22Rv1 (cell line): ENCODE measurements at regions not wholly inside any gene's neighbourhood (a gene's known extent, or its start where the extent isn't known, plus 50 kb on each side); places are given as distances from the start of the nearest gene placed in this dataset.

Source experiments
- H3K27ac ChIP-seq: fragments of 450-650 bp; 2 replicates; pipeline ENCODE4 v1.5.1; 2017
- CTCF ChIP-seq: fragments of 450-650 bp; IDR thresholded peaks from 2 replicates; pipeline ENCODE4 v1.5.1; 2017; ENCODE audit warnings: mild to moderate bottlenecking
- ZFX ChIP-seq: fragments of 450-650 bp; IDR thresholded peaks from 2 replicates; pipeline ENCODE4 v1.6.1; 2017; ENCODE audit warnings: antibody characterized with exemption, borderline replicate concordance

DNA sequence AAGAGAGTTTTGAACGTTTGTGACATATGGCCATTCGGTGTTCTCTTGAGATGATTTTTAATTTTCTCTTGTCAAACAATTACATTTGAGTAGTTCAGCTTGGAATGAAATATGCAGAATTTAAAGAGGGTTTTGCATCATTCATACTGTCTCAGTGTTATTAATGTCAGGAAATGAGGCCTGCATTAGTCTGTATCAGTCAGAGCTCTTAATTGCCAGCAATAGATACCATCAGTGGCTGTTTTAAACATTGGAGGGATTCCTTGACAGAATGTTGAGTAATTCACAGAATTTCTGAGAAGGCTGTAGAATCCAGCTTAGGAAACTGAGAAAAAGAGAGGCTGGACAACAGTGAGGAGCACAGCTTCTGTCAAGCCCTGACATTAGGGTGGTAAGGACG, 722.0 kb downstream of the NR2F2 start:
- no peak overlapping the region for H3K27ac ChIP-seq
- TF ChIP-seq ZFX (no peak), CTCF (no peak)

GRCh38 chr15:97053635-97054034, 723.1 kb downstream of the NR2F2 start:
- TF ChIP-seq CTCF (no peak), ZFX (no peak)
- no peak overlapping the region for H3K27ac ChIP-seq

DNA sequence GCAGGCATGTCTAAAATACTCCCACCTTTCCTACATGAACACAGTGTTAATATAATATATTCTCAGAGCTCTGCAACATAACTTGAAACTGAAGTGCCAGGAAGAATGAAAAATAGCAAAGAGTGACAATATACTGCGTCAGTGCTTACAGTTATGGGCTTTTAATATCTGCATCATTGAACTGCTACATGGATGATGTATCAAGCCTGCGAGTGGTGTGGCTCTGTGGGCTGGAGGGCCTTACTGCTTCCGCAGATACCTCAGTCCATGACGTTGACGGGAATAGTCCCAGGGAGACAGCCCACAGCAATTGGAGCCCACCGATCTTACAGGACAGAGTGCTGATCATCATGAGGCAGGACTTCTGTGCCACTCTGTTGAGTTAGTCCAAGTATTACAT, 727.0 kb downstream of the NR2F2 start:
- TF ChIP-seq CTCF = no peak
- no peak for TF ChIP-seq ZFX
- H3K27ac ChIP-seq = no peak overlapping the region

DNA sequence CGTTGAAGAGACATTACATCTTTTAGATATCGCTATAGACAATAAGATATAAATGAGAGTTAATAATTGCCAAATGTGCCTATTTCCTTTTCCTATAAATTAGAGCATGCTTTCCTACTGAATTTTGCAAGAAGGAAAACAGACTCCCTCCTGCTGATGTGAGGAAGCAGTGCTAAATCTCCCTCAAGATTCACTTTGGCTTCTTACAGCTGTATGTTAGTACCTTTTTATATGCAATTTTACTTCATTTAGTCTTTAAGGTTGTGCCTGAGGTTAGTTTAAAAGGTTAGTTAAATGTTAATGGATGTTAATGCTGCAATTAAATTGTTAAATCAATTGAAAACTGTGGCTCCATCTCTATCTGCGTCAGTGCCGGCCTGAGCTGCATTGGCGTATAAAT, 728.8 kb downstream of the NR2F2 start:
- TF ChIP-seq CTCF = no peak
- no peak for TF ChIP-seq ZFX
- no peak overlapping the region for H3K27ac ChIP-seq

- no peak overlapping the region for H3K27ac ChIP-seq
- no peak for TF ChIP-seq CTCF
- TF ChIP-seq ZFX = no peak
Observed at GRCh38 chr15:97061392-97061791, 730.9 kb downstream of the NR2F2 start.

GRCh38 chr15:97071668-97072067, 741.2 kb downstream of the NR2F2 start:
- no peak for TF ChIP-seq ZFX
- TF ChIP-seq CTCF = no peak
- H3K27ac ChIP-seq = no peak overlapping the region

DNA sequence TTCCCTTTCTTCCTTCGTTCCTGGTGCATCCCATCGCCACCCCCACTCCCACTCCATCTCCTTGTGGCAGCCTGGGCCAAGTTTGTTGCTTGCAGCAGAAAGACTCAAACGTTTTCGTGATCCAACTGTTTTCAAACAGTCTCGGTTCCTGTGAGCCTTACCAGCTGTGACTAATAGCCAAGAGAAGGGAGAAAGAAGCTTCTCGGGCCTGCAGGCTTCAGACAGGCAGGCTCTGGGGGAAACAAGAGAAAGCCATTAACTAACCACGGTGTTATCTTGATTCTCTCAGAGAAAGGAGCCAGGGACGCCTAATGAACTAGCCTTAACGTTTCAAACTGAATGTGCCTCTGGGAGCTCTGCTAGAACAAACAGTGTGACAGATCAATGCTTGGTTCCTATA, 742.0 kb downstream of the NR2F2 start:
- no peak overlapping the region for H3K27ac ChIP-seq
- no peak for TF ChIP-seq ZFX
- TF ChIP-seq CTCF = no peak
